Sigmoid colon (tissue), 4 donors: ENCODE measurements at regions not wholly inside any gene's neighbourhood (a gene's known extent, or its start where the extent isn't known, plus 50 kb on each side); places are given as distances from the start of the nearest gene placed in this dataset.

Source experiments
- EP300 ChIP-seq, 4 donors: sonication (generic); formaldehyde crosslinking; IDR thresholded peaks; one replicate each; pipeline ENCODE4 v1.6.1; 2017; ENCODE audit warnings: antibody characterized with exemption in 4 of 4
- POLR2A ChIP-seq, 2 donors: fragments of 450-650 bp; IDR thresholded peaks; one replicate each; pipeline ENCODE4 v1.6.1; 2016; ENCODE audit warnings: antibody characterized with exemption in 2 of 2, mild to moderate bottlenecking in 2 of 2, moderate library complexity in 2 of 2
- POLR2AphosphoS5 ChIP-seq, 4 donors: sonication (generic); formaldehyde crosslinking; IDR thresholded peaks; one replicate each; pipeline ENCODE4 v1.6.1; 2017; ENCODE audit warnings: antibody characterized with exemption in 4 of 4
- TF ChIP-seq, protein P1 (sequence below), 4 experiments: fragments of 450-650 bp in 3 of 4; fragments of 200-600 bp in 1 of 4; IDR thresholded peaks; one replicate each; pipeline ENCODE4 v1.5.1; 2016 to 2019; ENCODE audit warnings: antibody characterized with exemption in 4 of 4, mild to moderate bottlenecking in 3 of 4, moderate library complexity in 2 of 4

DNA sequence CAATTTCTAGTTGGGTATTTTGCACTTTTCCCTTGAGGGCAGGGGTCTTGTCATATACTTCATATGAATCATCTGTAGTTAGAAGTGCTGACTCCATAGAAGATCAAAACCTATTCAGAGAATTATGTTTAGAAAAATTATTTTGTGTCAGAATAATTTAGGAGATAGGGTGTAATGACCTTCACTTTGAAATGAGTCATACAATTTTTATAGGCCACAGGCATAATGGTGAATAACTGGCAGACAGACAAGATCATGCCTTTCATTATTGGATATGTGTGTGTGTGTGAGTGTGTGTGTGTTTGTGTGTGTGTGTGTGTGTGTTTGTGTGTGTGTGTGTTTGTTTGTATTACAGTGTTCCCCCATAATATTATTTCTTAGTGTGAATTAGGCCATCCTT is 523.0 kb downstream of the ANKRD7 start:
- no peak for TF ChIP-seq POLR2A (IDR thresholded peaks at IDR 0.05)
- TF ChIP-seq EP300 (IDR thresholded peaks at IDR 0.05), result no peak
- TF ChIP-seq, protein P1, sequence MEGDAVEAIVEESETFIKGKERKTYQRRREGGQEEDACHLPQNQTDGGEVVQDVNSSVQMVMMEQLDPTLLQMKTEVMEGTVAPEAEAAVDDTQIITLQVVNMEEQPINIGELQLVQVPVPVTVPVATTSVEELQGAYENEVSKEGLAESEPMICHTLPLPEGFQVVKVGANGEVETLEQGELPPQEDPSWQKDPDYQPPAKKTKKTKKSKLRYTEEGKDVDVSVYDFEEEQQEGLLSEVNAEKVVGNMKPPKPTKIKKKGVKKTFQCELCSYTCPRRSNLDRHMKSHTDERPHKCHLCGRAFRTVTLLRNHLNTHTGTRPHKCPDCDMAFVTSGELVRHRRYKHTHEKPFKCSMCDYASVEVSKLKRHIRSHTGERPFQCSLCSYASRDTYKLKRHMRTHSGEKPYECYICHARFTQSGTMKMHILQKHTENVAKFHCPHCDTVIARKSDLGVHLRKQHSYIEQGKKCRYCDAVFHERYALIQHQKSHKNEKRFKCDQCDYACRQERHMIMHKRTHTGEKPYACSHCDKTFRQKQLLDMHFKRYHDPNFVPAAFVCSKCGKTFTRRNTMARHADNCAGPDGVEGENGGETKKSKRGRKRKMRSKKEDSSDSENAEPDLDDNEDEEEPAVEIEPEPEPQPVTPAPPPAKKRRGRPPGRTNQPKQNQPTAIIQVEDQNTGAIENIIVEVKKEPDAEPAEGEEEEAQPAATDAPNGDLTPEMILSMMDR (IDR thresholded peaks at IDR 0.05), result no peak
- TF ChIP-seq POLR2AphosphoS5 (IDR thresholded peaks at IDR 0.05), result no peak
